ENCODE measurements at regions not wholly inside any gene's neighbourhood (a gene's known extent, or its start where the extent isn't known, plus 50 kb on each side); places are given as distances from the start of the nearest gene placed in this dataset.

DNA sequence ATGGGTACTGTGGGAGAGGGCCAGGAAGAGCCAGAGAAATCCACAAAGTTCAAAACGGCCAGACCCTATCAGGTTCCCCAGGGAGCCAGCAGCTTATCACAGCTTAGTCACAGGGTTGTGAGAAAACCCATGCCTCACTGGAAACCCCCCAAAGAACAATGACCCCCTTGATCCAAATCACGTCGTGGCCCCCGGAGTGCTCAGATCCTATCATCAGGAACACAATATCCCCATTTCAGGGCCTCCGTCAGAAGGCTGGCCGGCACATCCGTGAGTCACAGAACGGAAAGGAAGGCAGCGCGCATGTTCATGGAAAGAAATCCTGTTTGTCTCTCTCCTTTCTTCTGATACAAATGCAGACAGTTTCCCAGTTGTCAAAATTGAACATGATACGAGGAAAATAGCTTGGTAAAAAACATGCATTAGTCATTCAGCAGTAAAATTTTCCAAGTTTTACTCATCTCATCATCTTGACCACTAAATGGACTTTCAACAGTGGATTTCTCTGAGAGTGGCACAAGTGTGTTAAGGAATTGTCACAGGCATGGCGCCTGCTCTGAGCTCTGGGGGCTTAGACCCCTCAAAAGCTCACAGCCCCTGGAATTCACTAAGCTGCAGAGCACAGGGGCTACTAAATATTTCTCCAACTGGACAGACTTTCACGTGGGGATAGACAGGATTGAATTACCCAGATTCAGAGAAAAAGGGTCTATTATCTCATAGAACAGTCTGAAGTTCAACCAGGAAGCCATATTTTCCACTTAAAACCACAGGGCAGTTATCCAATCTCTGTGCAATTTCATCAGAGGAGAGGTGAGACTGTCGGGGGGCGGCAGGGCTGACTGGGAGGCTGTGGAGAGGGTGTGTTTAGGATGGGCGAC lies 124.8 kb downstream of the RIPK4 start:
- H3K4me3 ChIP-seq (ENCODE audit: low read depth, low read length) = no peak overlapping the region
- no peak for TF ChIP-seq CTCF (conservative IDR thresholded peaks at IDR 0.05; ENCODE audit: low read depth, low read length)
- DNase-seq (ENCODE audit: low read depth) = peak; percentile 86

GRCh38 chr21:41641510-41641815 lies 125.4 kb downstream of the RIPK4 start:
- no peak overlapping the region for H3K4me3 ChIP-seq (ENCODE audit: low read depth, low read length)
- DNase-seq (ENCODE audit: low read depth) = no peak
- no peak for TF ChIP-seq CTCF (conservative IDR thresholded peaks at IDR 0.05; ENCODE audit: low read depth, low read length)

DNA sequence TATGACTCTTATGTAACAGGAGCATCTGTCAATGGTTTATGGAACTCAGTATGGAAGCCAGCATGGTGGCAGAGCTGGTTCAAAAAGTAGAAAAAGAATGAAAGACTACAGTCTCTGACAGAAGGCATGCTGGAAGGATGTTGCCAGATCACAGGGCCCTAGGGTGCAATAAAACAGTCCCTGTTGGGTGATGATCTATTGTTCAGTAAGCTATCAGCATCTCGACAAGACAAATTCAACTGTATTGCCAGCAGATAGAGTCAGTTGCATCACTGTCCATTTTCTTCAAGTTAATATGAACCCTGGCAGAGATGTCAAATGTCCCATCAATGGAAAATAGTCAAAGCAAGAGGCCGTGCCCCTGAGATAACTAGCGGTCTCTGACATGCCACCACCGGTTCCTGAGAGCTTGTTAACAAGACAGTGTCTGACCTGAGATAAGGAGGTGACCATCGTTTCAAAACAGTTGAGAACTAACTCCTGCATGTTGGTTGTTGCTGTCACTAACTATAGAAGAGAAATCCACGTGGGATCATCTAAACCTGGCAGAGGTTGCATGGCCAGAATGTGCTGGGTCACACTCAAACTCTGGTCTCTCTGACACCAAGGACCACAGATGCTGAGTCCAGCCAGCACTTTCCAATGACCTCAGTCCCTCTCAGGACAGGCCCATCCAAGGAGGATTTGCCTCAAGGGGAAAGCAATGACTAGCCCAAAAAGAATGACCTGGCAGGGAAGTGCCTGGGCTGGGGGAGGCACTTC lies 125.9 kb downstream of the RIPK4 start:
- no peak overlapping the region for H3K4me3 ChIP-seq (ENCODE audit: low read depth, low read length)
- no peak for TF ChIP-seq CTCF (conservative IDR thresholded peaks at IDR 0.05; ENCODE audit: low read depth, low read length)
- no peak for DNase-seq (ENCODE audit: low read depth)

DNA sequence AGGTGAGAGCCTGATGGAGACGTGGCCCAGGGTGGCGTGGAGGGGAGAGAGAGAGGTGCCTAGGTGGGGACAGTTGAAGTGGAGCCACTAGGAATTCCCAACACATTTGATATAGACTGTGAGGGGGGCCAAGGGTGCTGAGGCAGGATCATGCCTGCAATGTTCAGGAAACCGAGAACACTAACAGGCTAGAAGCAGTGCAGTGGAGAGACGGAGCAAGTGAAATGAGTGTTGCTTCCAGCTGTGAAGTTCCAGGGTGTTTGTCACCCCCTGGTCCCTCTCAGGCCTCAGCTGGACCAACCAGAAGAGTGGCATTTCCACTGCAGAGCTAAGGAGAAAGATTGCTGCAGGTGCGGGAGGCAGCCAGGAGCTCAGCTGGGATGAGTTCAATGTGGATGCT lies 127.1 kb downstream of the RIPK4 start:
- no peak for TF ChIP-seq CTCF (conservative IDR thresholded peaks at IDR 0.05; ENCODE audit: low read depth, low read length)
- no peak for DNase-seq (ENCODE audit: low read depth)
- H3K4me3 ChIP-seq (ENCODE audit: low read depth, low read length) = no peak overlapping the region

DNA sequence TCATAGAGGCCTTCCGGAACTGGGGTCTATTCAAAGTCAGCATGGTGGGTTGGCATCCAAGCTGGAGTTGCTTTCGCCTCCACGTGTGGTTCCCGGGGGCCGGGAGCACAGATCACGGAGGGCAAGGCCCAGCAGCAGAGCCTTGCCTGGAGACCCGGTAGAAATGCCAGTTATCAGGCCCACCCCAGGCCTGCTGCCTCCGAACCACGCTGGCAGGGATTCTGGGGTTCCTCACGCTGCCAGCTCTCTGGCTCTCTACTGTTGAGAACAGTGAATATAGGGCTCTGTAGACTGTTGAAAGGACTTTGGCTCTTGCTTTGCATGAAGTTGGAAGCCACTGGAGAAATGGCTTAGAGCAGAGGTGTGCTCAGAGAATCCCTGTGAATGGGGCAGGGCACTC lies 127.5 kb downstream of the RIPK4 start:
- H3K4me3 ChIP-seq (ENCODE audit: low read depth, low read length) = no peak overlapping the region
- DNase-seq (ENCODE audit: low read depth) = no peak
- TF ChIP-seq CTCF (conservative IDR thresholded peaks at IDR 0.05; ENCODE audit: low read depth, low read length) = no peak

- TF ChIP-seq CTCF (conservative IDR thresholded peaks at IDR 0.05; ENCODE audit: low read depth, low read length) = no peak
- no peak for DNase-seq (ENCODE audit: low read depth)
- no peak overlapping the region for H3K4me3 ChIP-seq (ENCODE audit: low read depth, low read length)
These were observed 128.6 kb downstream of the RIPK4 start for GRCh38 chr21:41638201-41638790.
